ENCODE measurements at regions not wholly inside any gene's neighbourhood (a gene's known extent, or its start where the extent isn't known, plus 50 kb on each side); places are given as distances from the start of the nearest gene placed in this dataset.

- Histone ChIP-seq H3K9ac (ENCODE audit: low read depth, low read length, poor library complexity, severe bottlenecking) (no peak overlapping the region), H3K4me2 (ENCODE audit: low read depth, low read length, poor library complexity, severe bottlenecking) (no peak overlapping the region), H4K20me1 (ENCODE audit: insufficient read depth, low read length, poor library complexity, severe bottlenecking) (no peaks in the 10 kb centered on the region), H3K9me2 (replicated peaks; ENCODE audit: low read depth, low read length) (no peaks in the 10 kb centered on the region), H3K79me2 (ENCODE audit: insufficient read depth, low read length) (no peaks in the 10 kb centered on the region), H3F3A (ENCODE audit: low read depth) (no peaks in the 10 kb centered on the region), H3K36me3 (ENCODE audit: insufficient read depth, low read length) (no peaks in the 10 kb centered on the region), H3K9me3 (ENCODE audit: insufficient read depth, low read depth, low read length) (no peaks in the 10 kb centered on the region), H2AFZ (ENCODE audit: low read length) (no peak overlapping the region), H3K4me3 (ENCODE audit: low read length, poor library complexity, severe bottlenecking) (no peak overlapping the region), H3K4me1 (ENCODE audit: insufficient read depth, low read length, poor library complexity, severe bottlenecking) (no peaks in the 10 kb centered on the region), H3K27me3 (ENCODE audit: insufficient read depth, low read length, poor library complexity, severe bottlenecking) (no peaks in the 10 kb centered on the region)
- no peak for TF ChIP-seq CTCF (conservative IDR thresholded peaks at IDR 0.05; ENCODE audit: low read length)
- no peak for TF ChIP-seq EZH2phosphoT487 (IDR thresholded peaks at IDR 0.05; ENCODE audit: borderline replicate concordance)
These were observed 101.2 kb downstream of the RFC3 start for GRCh38 chr13:33919120-33919519.

- Histone ChIP-seq H4K20me1 (ENCODE audit: insufficient read depth, low read length, poor library complexity, severe bottlenecking) (no peaks in the 10 kb centered on the region), H3K4me2 (ENCODE audit: low read depth, low read length, poor library complexity, severe bottlenecking) (no peak overlapping the region), H3K9me2 (replicated peaks; ENCODE audit: low read depth, low read length) (no peaks in the 10 kb centered on the region), H3K4me3 (ENCODE audit: low read length, poor library complexity, severe bottlenecking) (no peak overlapping the region), H2AFZ (ENCODE audit: low read length) (no peak overlapping the region), H3K9ac (ENCODE audit: low read depth, low read length, poor library complexity, severe bottlenecking) (no peak overlapping the region), H3K9me3 (ENCODE audit: insufficient read depth, low read depth, low read length) (no peaks in the 10 kb centered on the region), H3F3A (ENCODE audit: low read depth) (no peaks in the 10 kb centered on the region), H3K36me3 (ENCODE audit: insufficient read depth, low read length) (no peaks in the 10 kb centered on the region), H3K27me3 (ENCODE audit: insufficient read depth, low read length, poor library complexity, severe bottlenecking) (no peaks in the 10 kb centered on the region), H3K79me2 (ENCODE audit: insufficient read depth, low read length) (no peaks in the 10 kb centered on the region), H3K4me1 (ENCODE audit: insufficient read depth, low read length, poor library complexity, severe bottlenecking) (no peaks in the 10 kb centered on the region)
- TF ChIP-seq CTCF (conservative IDR thresholded peaks at IDR 0.05; ENCODE audit: low read length) = no peak
- TF ChIP-seq EZH2phosphoT487 (IDR thresholded peaks at IDR 0.05; ENCODE audit: borderline replicate concordance) = no peak
These were observed 107.6 kb downstream of the RFC3 start for GRCh38 chr13:33925563-33925962.

GRCh38 chr13:33927315-33927714 lies 109.4 kb downstream of the RFC3 start:
- H3K4me1 ChIP-seq (ENCODE audit: insufficient read depth, low read length, poor library complexity, severe bottlenecking) = no peaks in the 10 kb centered on the region
- H3K79me2 ChIP-seq (ENCODE audit: insufficient read depth, low read length) = no peaks in the 10 kb centered on the region
- H4K20me1 ChIP-seq (ENCODE audit: insufficient read depth, low read length, poor library complexity, severe bottlenecking) = no peaks in the 10 kb centered on the region
- H3K4me3 ChIP-seq (ENCODE audit: low read length, poor library complexity, severe bottlenecking) = no peak overlapping the region
- H2AFZ ChIP-seq (ENCODE audit: low read length) = no peak overlapping the region
- no peak overlapping the region for H3K9ac ChIP-seq (ENCODE audit: low read depth, low read length, poor library complexity, severe bottlenecking)
- H3K27me3 ChIP-seq (ENCODE audit: insufficient read depth, low read length, poor library complexity, severe bottlenecking) = no peaks in the 10 kb centered on the region
- no peaks in the 10 kb centered on the region for H3K9me2 ChIP-seq (replicated peaks; ENCODE audit: low read depth, low read length)
- TF ChIP-seq EZH2phosphoT487 (IDR thresholded peaks at IDR 0.05; ENCODE audit: borderline replicate concordance) = no peak
- no peak for TF ChIP-seq CTCF (conservative IDR thresholded peaks at IDR 0.05; ENCODE audit: low read length)
- H3F3A ChIP-seq (ENCODE audit: low read depth) = no peaks in the 10 kb centered on the region
- no peaks in the 10 kb centered on the region for H3K36me3 ChIP-seq (ENCODE audit: insufficient read depth, low read length)
- no peak overlapping the region for H3K4me2 ChIP-seq (ENCODE audit: low read depth, low read length, poor library complexity, severe bottlenecking)
- no peaks in the 10 kb centered on the region for H3K9me3 ChIP-seq (ENCODE audit: insufficient read depth, low read depth, low read length)
